ENCODE measurements at regions not wholly inside any gene's neighbourhood (a gene's known extent, or its start where the extent isn't known, plus 50 kb on each side); places are given as distances from the start of the nearest gene placed in this dataset.

DNA sequence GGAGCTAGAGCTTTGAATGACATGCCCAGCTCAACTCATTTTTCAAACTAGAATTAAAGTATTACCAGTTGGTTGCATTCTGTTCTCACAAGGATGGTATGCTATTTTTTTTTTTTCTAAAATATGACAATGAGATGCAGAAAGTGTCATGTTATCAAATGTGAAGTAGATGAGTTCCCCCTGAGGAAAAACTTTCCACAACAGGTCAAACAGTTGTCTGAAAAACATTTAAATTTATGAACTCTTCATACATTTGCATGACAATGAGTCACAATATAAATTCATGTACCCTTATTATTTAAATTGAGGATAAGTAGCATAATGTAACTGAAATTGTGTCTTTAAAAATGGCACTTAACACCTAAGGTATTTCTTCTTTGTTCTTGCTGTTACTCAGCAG, 1720.5 kb upstream of the NUDT12 start:
- no peak for ATAC-seq
- TF ChIP-seq SNAI2 (CRISPR knock-in tag; IDR thresholded peaks at IDR 0.05) (no peak), TCF4 (CRISPR knock-in tag; IDR thresholded peaks at IDR 0.05; ENCODE audit: borderline replicate concordance) (no peak), ISL1 (CRISPR knock-in tag; IDR thresholded peaks at IDR 0.05) (no peak), BACH2 (CRISPR knock-in tag; IDR thresholded peaks at IDR 0.05; ENCODE audit: borderline replicate concordance) (no peak), ZC3H10 (CRISPR knock-in tag; IDR thresholded peaks at IDR 0.05) (no peak), PPARA (CRISPR knock-in tag; IDR thresholded peaks at IDR 0.05; ENCODE audit: borderline replicate concordance) (no peak), OSR1 (CRISPR knock-in tag; IDR thresholded peaks at IDR 0.05) (no peak), ESRRG (CRISPR knock-in tag; IDR thresholded peaks at IDR 0.05) (no peak), GLIS3 (CRISPR knock-in tag; IDR thresholded peaks at IDR 0.05) (no peak), TOX (CRISPR knock-in tag; IDR thresholded peaks at IDR 0.05; ENCODE audit: borderline replicate concordance) (no peak), ZNF70 (CRISPR knock-in tag; IDR thresholded peaks at IDR 0.05) (no peak), ZFP30 (CRISPR knock-in tag; IDR thresholded peaks at IDR 0.05) (no peak), CSDC2 (CRISPR knock-in tag; IDR thresholded peaks at IDR 0.05) (no peak), ZNF8 (CRISPR knock-in tag; IDR thresholded peaks at IDR 0.05) (no peak), ARNTL (CRISPR knock-in tag; IDR thresholded peaks at IDR 0.05; ENCODE audit: borderline replicate concordance, low read depth) (no peak)
- TF ChIP-seq, protein P1, sequence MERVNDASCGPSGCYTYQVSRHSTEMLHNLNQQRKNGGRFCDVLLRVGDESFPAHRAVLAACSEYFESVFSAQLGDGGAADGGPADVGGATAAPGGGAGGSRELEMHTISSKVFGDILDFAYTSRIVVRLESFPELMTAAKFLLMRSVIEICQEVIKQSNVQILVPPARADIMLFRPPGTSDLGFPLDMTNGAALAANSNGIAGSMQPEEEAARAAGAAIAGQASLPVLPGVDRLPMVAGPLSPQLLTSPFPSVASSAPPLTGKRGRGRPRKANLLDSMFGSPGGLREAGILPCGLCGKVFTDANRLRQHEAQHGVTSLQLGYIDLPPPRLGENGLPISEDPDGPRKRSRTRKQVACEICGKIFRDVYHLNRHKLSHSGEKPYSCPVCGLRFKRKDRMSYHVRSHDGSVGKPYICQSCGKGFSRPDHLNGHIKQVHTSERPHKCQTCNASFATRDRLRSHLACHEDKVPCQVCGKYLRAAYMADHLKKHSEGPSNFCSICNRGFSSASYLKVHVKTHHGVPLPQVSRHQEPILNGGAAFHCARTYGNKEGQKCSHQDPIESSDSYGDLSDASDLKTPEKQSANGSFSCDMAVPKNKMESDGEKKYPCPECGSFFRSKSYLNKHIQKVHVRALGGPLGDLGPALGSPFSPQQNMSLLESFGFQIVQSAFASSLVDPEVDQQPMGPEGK (CRISPR knock-in tag; IDR thresholded peaks at IDR 0.05; ENCODE audit: borderline replicate concordance) = no peak
- TF ChIP-seq, protein P2, sequence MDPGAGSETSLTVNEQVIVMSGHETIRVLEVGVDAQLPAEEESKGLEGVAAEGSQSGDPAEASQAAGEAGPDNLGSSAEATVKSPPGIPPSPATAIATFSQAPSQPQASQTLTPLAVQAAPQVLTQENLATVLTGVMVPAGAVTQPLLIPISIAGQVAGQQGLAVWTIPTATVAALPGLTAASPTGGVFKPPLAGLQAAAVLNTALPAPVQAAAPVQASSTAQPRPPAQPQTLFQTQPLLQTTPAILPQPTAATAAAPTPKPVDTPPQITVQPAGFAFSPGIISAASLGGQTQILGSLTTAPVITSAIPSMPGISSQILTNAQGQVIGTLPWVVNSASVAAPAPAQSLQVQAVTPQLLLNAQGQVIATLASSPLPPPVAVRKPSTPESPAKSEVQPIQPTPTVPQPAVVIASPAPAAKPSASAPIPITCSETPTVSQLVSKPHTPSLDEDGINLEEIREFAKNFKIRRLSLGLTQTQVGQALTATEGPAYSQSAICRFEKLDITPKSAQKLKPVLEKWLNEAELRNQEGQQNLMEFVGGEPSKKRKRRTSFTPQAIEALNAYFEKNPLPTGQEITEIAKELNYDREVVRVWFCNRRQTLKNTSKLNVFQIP (CRISPR knock-in tag; IDR thresholded peaks at IDR 0.05; ENCODE audit: borderline replicate concordance, low read depth) = no peak
- TF ChIP-seq, protein P3, sequence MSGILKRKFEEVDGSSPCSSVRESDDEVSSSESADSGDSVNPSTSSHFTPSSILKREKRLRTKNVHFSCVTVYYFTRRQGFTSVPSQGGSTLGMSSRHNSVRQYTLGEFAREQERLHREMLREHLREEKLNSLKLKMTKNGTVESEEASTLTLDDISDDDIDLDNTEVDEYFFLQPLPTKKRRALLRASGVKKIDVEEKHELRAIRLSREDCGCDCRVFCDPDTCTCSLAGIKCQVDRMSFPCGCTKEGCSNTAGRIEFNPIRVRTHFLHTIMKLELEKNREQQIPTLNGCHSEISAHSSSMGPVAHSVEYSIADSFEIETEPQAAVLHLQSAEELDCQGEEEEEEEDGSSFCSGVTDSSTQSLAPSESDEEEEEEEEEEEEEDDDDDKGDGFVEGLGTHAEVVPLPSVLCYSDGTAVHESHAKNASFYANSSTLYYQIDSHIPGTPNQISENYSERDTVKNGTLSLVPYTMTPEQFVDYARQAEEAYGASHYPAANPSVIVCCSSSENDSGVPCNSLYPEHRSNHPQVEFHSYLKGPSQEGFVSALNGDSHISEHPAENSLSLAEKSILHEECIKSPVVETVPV (CRISPR knock-in tag; IDR thresholded peaks at IDR 0.05) = no peak
- TF ChIP-seq, protein P4, sequence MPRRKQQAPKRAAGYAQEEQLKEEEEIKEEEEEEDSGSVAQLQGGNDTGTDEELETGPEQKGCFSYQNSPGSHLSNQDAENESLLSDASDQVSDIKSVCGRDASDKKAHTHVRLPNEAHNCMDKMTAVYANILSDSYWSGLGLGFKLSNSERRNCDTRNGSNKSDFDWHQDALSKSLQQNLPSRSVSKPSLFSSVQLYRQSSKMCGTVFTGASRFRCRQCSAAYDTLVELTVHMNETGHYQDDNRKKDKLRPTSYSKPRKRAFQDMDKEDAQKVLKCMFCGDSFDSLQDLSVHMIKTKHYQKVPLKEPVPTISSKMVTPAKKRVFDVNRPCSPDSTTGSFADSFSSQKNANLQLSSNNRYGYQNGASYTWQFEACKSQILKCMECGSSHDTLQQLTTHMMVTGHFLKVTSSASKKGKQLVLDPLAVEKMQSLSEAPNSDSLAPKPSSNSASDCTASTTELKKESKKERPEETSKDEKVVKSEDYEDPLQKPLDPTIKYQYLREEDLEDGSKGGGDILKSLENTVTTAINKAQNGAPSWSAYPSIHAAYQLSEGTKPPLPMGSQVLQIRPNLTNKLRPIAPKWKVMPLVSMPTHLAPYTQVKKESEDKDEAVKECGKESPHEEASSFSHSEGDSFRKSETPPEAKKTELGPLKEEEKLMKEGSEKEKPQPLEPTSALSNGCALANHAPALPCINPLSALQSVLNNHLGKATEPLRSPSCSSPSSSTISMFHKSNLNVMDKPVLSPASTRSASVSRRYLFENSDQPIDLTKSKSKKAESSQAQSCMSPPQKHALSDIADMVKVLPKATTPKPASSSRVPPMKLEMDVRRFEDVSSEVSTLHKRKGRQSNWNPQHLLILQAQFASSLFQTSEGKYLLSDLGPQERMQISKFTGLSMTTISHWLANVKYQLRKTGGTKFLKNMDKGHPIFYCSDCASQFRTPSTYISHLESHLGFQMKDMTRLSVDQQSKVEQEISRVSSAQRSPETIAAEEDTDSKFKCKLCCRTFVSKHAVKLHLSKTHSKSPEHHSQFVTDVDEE (CRISPR knock-in tag; IDR thresholded peaks at IDR 0.05) = no peak

DNA sequence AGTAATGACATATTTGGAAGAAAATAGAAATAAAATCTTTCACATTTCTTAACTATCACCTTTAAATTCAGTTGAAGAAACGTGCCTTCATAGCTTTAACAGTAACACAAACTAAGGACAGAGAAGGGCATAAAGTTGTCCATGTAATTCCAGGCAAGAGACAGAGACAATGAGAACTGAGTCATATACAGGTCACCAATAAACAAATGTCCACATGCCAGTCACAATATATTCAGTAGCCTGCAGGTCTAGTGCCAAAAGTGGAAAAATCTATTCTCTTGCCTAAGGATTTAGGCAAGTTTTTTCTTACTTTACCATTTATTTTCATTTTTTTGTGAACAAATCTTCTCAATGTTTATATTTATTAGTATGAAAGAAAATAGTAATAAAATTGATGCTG, 1711.5 kb upstream of the NUDT12 start:
- ATAC-seq = no peak
- TF ChIP-seq, protein P3 (CRISPR knock-in tag; IDR thresholded peaks at IDR 0.05) = no peak
- no peak for TF ChIP-seq ISL1 (CRISPR knock-in tag; IDR thresholded peaks at IDR 0.05)
- TF ChIP-seq, protein P2 (CRISPR knock-in tag; IDR thresholded peaks at IDR 0.05; ENCODE audit: borderline replicate concordance, low read depth) = no peak
- TF ChIP-seq, protein P4 (CRISPR knock-in tag; IDR thresholded peaks at IDR 0.05) = no peak
